Stimulated activated CD8-positive, alpha-beta memory T cell treated with anti-CD3 and anti-CD28 coated beads, Interleukin-15, amount 100 ng/mL, for 4 hours (primary cell): ENCODE measurements at regions not wholly inside any gene's neighbourhood (a gene's known extent, or its start where the extent isn't known, plus 50 kb on each side); places are given as distances from the start of the nearest gene placed in this dataset.

Experiments used
- DNase-seq, 2 donors: peaks; one replicate each; pipeline ENCODE4 v3.0.0-alpha.2; 2020; ENCODE audit warnings: low read depth in 2 of 2

- no peak for DNase-seq
These were observed 307.0 kb upstream of the CPEB2 start for GRCh38 chr4:14695095-14695845.

- DNase-seq, result no peak
These were observed 302.2 kb upstream of the CPEB2 start for GRCh38 chr4:14700083-14700482.

GRCh38 chr4:14700544-14700943 lies 301.7 kb upstream of the CPEB2 start:
- no peak for DNase-seq

GRCh38 chr4:14701389-14701788 lies 300.9 kb upstream of the CPEB2 start:
- DNase-seq, result no peak

GRCh38 chr4:14701896-14702295 lies 300.4 kb upstream of the CPEB2 start:
- DNase-seq, result no peak

DNA sequence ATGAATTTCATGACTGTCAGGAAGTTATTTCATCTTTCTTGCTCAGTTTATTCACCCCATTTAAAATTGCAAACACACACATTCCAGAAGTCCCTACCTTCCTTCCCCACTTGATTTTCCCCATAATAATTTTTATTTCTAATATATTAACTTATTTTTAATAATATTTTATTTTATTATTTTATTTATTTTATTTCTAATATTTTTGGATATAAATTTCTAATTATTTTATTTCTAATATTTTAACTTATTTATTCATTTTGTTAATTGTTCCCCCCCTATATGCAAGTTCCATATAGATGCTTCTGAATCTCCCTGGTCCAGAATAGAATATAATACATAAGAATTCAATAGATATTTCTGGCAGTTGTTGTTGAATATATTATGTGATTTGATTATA lies 293.7 kb upstream of the CPEB2 start:
- no peak for DNase-seq

GRCh38 chr4:14711259-14711658 lies 291.0 kb upstream of the CPEB2 start:
- DNase-seq, result no peak

DNA sequence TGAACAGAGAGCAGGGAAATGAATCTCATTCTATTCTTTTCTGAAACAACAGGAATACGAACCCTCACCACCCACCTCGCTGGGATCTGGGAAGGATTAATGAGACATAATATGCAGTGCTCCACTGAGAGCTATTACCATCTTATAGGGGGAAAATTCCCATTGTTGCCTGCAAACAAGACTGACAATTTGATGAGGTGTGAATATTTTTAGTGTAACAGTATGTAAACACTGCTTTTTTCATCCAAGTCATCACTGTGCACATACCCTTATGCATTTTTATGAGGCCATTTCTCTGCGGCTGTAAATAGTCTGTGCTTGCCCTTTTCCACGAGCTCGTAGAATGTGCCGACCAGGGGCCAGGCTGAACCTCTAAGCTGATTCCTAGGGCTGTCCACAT lies 285.6 kb upstream of the CPEB2 start:
- DNase-seq, result no peak

- DNase-seq, result no peak
These were observed 283.2 kb upstream of the CPEB2 start for GRCh38 chr4:14719053-14719452.

- no peak for DNase-seq
These were observed 275.8 kb upstream of the CPEB2 start for GRCh38 chr4:14726441-14726840.

- DNase-seq, result no peak
These were observed 275.4 kb upstream of the CPEB2 start for GRCh38 chr4:14726877-14727361.

- DNase-seq, result no peak
These were observed 272.8 kb upstream of the CPEB2 start for GRCh38 chr4:14729282-14730000.

DNA sequence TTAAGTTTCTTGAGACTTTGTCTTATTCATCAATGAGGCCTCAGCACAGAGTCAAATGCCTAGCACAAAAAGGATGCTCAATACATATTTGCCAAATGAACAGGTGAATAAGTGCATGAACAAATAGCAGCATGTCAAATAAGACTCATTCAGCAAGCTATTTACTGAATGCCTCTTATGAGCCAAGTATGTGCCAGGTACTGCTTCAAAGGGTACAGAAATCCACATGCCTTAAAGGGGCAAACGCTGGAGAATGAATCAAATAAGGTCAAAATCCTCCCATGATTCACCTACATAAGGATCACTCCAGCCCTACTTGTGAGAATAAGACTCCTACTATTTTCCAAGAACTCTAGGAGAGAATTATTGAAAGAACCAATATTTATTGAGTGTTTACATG lies 260.2 kb upstream of the CPEB2 start:
- DNase-seq, result no peak

DNA sequence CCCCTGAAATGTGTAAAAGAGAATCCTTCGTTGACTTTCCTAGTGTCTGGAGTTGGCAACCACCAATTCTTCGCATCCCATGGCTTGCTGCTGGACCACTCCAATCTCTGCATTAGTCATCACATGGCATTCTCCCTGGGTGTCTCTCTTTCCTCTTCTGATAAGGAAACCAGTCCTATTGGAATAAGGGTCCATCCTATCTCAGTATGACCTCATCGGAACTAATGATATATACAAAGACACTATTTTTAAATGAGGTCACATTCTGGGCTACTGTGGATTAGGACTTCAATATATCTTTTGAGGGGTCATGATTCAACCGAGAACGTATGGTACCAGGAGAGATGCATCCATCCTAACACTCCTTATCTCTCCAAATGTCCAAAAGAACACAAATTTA lies 259.1 kb upstream of the CPEB2 start:
- no peak for DNase-seq

- DNase-seq, result no peak
These were observed 258.7 kb upstream of the CPEB2 start for GRCh38 chr4:14743601-14744000.

- DNase-seq, result no peak
These were observed 257.9 kb upstream of the CPEB2 start for GRCh38 chr4:14744346-14744745.

GRCh38 chr4:14749910-14750309 lies 252.4 kb upstream of the CPEB2 start:
- DNase-seq, result no peak

DNA sequence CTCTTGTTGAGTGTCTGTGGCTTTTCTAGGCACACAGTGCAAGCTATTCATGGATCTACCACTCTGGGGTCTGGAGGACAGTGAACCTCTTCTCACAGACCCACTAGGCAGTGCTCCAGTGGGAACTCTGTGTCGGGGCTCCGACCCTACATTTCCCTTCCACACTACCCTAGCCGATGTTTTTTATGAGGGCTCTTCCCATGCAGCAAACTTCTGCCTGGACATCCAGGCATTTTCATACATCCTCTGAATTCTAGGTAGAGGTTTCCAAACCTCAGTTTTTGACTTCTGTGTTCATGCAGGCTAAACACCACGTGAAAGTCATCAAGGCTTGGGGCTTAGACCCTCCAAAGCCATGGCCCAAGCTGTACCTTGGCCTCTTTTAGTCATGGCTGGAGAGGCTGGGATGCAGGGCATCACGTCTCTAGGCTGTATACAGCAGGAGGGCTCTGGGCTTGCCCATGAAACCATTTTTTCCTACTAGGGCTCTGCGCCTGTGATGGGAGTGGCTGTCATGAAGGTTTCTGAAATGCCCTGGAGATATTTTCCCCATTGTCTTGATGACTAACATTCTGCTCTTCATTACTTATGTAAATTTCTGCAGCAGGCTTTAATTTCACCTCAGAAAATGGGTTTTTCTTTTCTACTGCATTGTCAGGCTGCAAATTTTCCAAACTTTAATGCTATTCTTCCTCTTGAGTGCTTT lies 249.8 kb upstream of the CPEB2 start:
- no peak for DNase-seq

- no peak for DNase-seq
These were observed 235.1 kb upstream of the CPEB2 start for GRCh38 chr4:14767142-14767541.

DNA sequence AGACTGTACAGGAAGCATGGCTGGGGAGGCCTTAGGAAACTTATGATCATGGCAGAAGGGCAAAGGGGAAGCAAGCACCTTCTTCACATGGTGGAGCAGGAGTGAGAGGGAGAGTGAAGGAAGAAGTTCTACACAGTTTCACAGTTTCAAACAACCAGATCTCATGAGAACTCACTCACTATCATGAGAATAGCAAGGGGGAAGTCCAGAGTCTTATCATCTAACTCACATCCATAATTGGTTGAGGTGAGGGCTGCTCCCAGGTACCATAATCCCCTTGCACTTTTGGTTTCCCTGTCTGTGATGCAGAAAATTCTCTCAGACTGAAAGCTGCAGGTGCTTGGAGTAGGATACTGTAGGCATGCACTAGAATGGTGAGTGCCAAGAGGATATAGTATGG lies 233.8 kb upstream of the CPEB2 start:
- DNase-seq, result no peak

DNA sequence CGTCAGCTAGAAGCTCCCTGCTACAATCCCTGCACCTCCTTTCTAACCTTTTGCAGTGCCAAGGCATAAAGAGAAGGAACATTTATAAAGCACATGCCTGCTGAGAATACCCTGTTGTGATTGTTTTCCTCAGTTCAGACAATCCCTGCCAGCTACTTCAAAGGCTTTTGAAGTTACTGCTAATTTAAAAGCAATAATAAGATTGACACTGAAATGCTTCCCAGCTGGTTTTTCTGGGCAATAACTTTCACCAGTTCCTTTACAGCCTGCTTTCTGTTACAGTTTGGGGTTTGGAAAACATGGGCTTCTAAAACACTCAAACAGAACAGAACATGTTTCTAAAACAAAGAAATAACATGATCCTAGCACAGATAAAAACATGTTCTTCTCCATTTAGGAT lies 232.3 kb upstream of the CPEB2 start:
- no peak for DNase-seq

- no peak for DNase-seq
These were observed 231.2 kb upstream of the CPEB2 start for GRCh38 chr4:14771094-14771493.
